Retinal pigment epithelial cell (primary cell): ENCODE measurements at regions not wholly inside any gene's neighbourhood (a gene's known extent, or its start where the extent isn't known, plus 50 kb on each side); places are given as distances from the start of the nearest gene placed in this dataset.

Experiments used
- DNase-seq: peaks from one replicate; pipeline ENCODE4 v3.0.0-alpha.2; 2010; ENCODE audit warnings: low read depth
- H3K4me3 ChIP-seq: 2 replicates; pipeline ENCODE4 v1.5.1; 2011; ENCODE audit warnings: mild to moderate bottlenecking, low read length, control low read depth, moderate library complexity
- CTCF ChIP-seq: conservative IDR thresholded peaks from 2 replicates; pipeline ENCODE4 v1.5.1; 2011; ENCODE audit warnings: low read depth, low read length, control low read depth, inconsistent platforms

- no peak for TF ChIP-seq CTCF
- H3K4me3 ChIP-seq, result no peak overlapping the region
- DNase-seq, result no peak
These were observed 262.8 kb downstream of the FGFR2 start for GRCh38 chr10:121335386-121335925.

GRCh38 chr10:121337427-121337826 lies 260.8 kb downstream of the FGFR2 start:
- DNase-seq, result no peak
- H3K4me3 ChIP-seq, result no peak overlapping the region
- no peak for TF ChIP-seq CTCF

GRCh38 chr10:121338206-121338980 lies 259.9 kb downstream of the FGFR2 start:
- no peak for TF ChIP-seq CTCF
- no peak for DNase-seq
- no peak overlapping the region for H3K4me3 ChIP-seq

GRCh38 chr10:121339114-121339513 lies 259.1 kb downstream of the FGFR2 start:
- H3K4me3 ChIP-seq, result no peak overlapping the region
- TF ChIP-seq CTCF, result no peak
- DNase-seq, result no peak

- no peak overlapping the region for H3K4me3 ChIP-seq
- DNase-seq, result no peak
- TF ChIP-seq CTCF, result no peak
These were observed 257.9 kb downstream of the FGFR2 start for GRCh38 chr10:121340271-121340831.

- DNase-seq, result no peak
- no peak overlapping the region for H3K4me3 ChIP-seq
- TF ChIP-seq CTCF, result no peak
These were observed 246.7 kb downstream of the FGFR2 start for GRCh38 chr10:121351540-121351939.
